GM12874 (cell line): ENCODE measurements at regions not wholly inside any gene's neighbourhood (a gene's known extent, or its start where the extent isn't known, plus 50 kb on each side); places are given as distances from the start of the nearest gene placed in this dataset.

ENCODE experiments used
- TF ChIP-seq, protein P1 (sequence below): IDR thresholded peaks from 2 replicates; pipeline ENCODE4 v1.5.1; 2011; ENCODE audit warnings: low read depth, mild to moderate bottlenecking, control low read depth, low read length, moderate library complexity; ENCODE audit not compliant: insufficient read depth

- TF ChIP-seq, protein P1, sequence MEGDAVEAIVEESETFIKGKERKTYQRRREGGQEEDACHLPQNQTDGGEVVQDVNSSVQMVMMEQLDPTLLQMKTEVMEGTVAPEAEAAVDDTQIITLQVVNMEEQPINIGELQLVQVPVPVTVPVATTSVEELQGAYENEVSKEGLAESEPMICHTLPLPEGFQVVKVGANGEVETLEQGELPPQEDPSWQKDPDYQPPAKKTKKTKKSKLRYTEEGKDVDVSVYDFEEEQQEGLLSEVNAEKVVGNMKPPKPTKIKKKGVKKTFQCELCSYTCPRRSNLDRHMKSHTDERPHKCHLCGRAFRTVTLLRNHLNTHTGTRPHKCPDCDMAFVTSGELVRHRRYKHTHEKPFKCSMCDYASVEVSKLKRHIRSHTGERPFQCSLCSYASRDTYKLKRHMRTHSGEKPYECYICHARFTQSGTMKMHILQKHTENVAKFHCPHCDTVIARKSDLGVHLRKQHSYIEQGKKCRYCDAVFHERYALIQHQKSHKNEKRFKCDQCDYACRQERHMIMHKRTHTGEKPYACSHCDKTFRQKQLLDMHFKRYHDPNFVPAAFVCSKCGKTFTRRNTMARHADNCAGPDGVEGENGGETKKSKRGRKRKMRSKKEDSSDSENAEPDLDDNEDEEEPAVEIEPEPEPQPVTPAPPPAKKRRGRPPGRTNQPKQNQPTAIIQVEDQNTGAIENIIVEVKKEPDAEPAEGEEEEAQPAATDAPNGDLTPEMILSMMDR = no peak
These were observed 69.1 kb upstream of the MRPS6 start for GRCh38 chr21:34004013-34004938.

GRCh38 chr21:34003428-34003827, 70.0 kb upstream of the MRPS6 start:
- TF ChIP-seq, protein P1 = no peak

GRCh38 chr21:34000375-34000774, 73.0 kb upstream of the MRPS6 start:
- TF ChIP-seq, protein P1 = no peak

GRCh38 chr21:33998809-33999208, 74.6 kb upstream of the MRPS6 start:
- TF ChIP-seq, protein P1 = no peak

- TF ChIP-seq, protein P1 = no peak
These were observed 75.0 kb upstream of the MRPS6 start for GRCh38 chr21:33998402-33998801.

GRCh38 chr21:33997436-33997835, 75.9 kb upstream of the MRPS6 start:
- TF ChIP-seq, protein P1 = no peak

GRCh38 chr21:33994373-33994772, 78.8 kb upstream of the ATP5PO start:
- TF ChIP-seq, protein P1 = no peak
